SU-DHL-6 (cell line): ENCODE measurements at regions not wholly inside any gene's neighbourhood (a gene's known extent, or its start where the extent isn't known, plus 50 kb on each side); places are given as distances from the start of the nearest gene placed in this dataset.

ENCODE experiments used
- H2AFZ ChIP-seq: fragments of 200-600 bp; sonication (generic); 2 replicates; pipeline ENCODE4 v1.6.1; 2014; ENCODE audit warnings: low read depth, mild to moderate bottlenecking, moderate library complexity, mixed read lengths, antibody characterized with exemption, low read length; ENCODE audit not compliant: severe bottlenecking
- H3F3A ChIP-seq: fragments of 200-600 bp; shearing (Covaris generic); 2 replicates; pipeline ENCODE4 v1.6.0; 2016; ENCODE audit warnings: antibody characterized with exemption, mild to moderate bottlenecking; ENCODE audit not compliant: insufficient read depth
- H3K27ac ChIP-seq: fragments of 200-600 bp; sonication (generic); 2 replicates; pipeline ENCODE4 v1.5.1; 2016; ENCODE audit warnings: low read depth, mild to moderate bottlenecking, low read length, moderate library complexity, mixed read lengths
- H3K27me3 ChIP-seq: fragments of 200-600 bp; sonication (generic), shearing (Covaris generic); 2 replicates; pipeline ENCODE4 v1.6.0; 2014; ENCODE audit warnings: mild to moderate bottlenecking, low read length
- H3K36me3 ChIP-seq: fragments of 200-600 bp; sonication (generic); 2 replicates; pipeline ENCODE4 v1.6.1; 2014; ENCODE audit warnings: mild to moderate bottlenecking, low read length, mixed read lengths
- H3K4me2 ChIP-seq: fragments of 300-600, 200-600 bp; shearing (Covaris generic), sonication (generic); 2 replicates; pipeline ENCODE4 v1.6.0; 2014; ENCODE audit warnings: low read length, low read depth, mild to moderate bottlenecking; ENCODE audit not compliant: poor library complexity, severe bottlenecking
- H3K4me3 ChIP-seq: fragments of 200-600 bp; sonication (generic); 2 replicates; pipeline ENCODE4 v1.5.1; 2014; ENCODE audit warnings: antibody characterized with exemption, low read length, mild to moderate bottlenecking, mixed read lengths; ENCODE audit not compliant: insufficient read depth, poor library complexity, severe bottlenecking
- H3K79me2 ChIP-seq: fragments of 200-600 bp; sonication (generic); 2 replicates; pipeline ENCODE4 v1.6.1; 2014; ENCODE audit warnings: mild to moderate bottlenecking, low read length, moderate library complexity; ENCODE audit not compliant: insufficient read depth
- H3K9ac ChIP-seq: fragments of 200-600 bp; sonication (generic); 2 replicates; pipeline ENCODE4 v1.7.0; 2014; ENCODE audit warnings: mild to moderate bottlenecking, low read length
- H3K9me2 ChIP-seq: fragments of 200-600 bp; sonication (generic); replicated peaks from 2 replicates; pipeline ENCODE4 v1.6.1; 2014; ENCODE audit warnings: low read length; ENCODE audit not compliant: insufficient read depth
- H3K9me3 ChIP-seq: fragments of 200-600 bp; sonication (generic); 2 replicates; pipeline ENCODE4 v1.6.1; 2014; ENCODE audit warnings: low read length, mixed read lengths; ENCODE audit not compliant: insufficient read depth
- H4K20me1 ChIP-seq: fragments of 200-600 bp; sonication (generic); 2 replicates; pipeline ENCODE4 v1.6.1; 2014; ENCODE audit warnings: low read depth, mild to moderate bottlenecking, antibody characterized with exemption, low read length, moderate library complexity, mixed read lengths
- CTCF ChIP-seq: fragments of 200-600 bp; sonication (generic); IDR thresholded peaks from one replicate; pipeline ENCODE4 v1.5.1; 2017; ENCODE audit warnings: antibody characterized with exemption, mild to moderate bottlenecking, low read length, moderate library complexity; ENCODE audit not compliant: insufficient read depth, poor library complexity, severe bottlenecking
- EZH2phosphoT487 ChIP-seq: fragments of 200-600 bp; sonication (generic), shearing (Covaris generic); conservative IDR thresholded peaks from 2 replicates; pipeline ENCODE4 v1.6.1; 2018; ENCODE audit warnings: mild to moderate bottlenecking, antibody characterized with exemption, low read length, moderate library complexity, mixed read lengths

DNA sequence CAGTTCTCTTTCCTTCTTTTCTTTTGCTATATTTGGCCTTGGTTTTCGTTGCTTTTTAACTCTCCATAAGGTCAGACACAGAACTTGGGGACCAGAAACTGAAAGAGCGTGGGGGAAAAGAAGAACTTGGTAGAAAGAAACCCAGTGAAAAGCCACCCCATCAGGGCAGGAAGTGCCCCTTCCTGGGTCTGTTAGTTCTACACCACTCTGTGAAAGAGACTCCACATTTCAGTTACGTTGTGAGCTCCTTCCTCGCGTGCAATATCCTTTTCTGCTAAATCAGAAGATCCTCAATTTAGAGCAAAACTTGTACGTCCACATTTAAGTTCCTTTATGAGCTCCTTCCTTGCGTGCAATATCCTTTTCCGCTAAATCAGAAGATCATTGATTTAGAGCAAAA lies 220.6 kb upstream of the FOXK1 start:
- Histone ChIP-seq H3K9me2 (no peaks in the 10 kb centered on the region), H3K9ac (no peak overlapping the region), H3K27me3 (no peaks in the 10 kb centered on the region), H3K9me3 (no peaks in the 10 kb centered on the region), H3K36me3 (no peaks in the 10 kb centered on the region), H3F3A (no peaks in the 10 kb centered on the region), H3K79me2 (no peaks in the 10 kb centered on the region), H2AFZ (no peak overlapping the region), H3K4me2 (no peak overlapping the region), H3K4me3 (no peak overlapping the region), H3K27ac (no peak overlapping the region), H4K20me1 (no peaks in the 10 kb centered on the region)
- TF ChIP-seq CTCF, result no peak
- TF ChIP-seq EZH2phosphoT487, result no peak

- H3K27me3 ChIP-seq, result no peaks in the 10 kb centered on the region
These were observed 213.6 kb upstream of the FOXK1 start for GRCh38 chr7:4468320-4469102.

DNA sequence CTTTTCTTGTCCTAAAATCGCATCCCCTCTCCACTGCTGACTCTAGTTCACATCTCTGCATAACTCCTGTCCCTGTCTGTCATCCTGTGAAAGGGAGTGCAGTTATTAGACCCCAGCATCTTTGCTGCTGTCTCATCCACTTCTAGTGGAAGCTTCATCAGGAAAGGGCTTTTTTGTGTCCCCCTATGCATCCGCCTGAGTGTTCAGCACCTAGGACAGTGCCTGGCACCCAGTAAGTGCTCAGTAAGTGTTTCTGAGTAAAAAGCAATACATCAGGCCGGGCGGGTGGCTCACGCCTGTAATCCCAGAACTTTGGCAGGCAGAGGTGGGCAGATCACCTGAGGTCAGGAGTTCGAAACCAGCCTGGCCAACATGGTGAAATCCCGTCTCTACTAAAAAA lies 211.8 kb upstream of the FOXK1 start:
- Histone ChIP-seq H2AFZ (no peak overlapping the region), H3K9ac (no peak overlapping the region), H3K4me3 (no peak overlapping the region), H3K27me3 (no peaks in the 10 kb centered on the region), H3K79me2 (no peaks in the 10 kb centered on the region), H4K20me1 (no peaks in the 10 kb centered on the region), H3F3A (no peaks in the 10 kb centered on the region), H3K9me2 (no peaks in the 10 kb centered on the region), H3K36me3 (no peaks in the 10 kb centered on the region), H3K9me3 (no peaks in the 10 kb centered on the region), H3K27ac (no peak overlapping the region), H3K4me2 (no peak overlapping the region)
- TF ChIP-seq CTCF (no peak), EZH2phosphoT487 (no peak)

More at GRCh38 chr7:4468320-4469102, 213.6 kb upstream of the FOXK1 start:
- no peaks in the 10 kb centered on the region for H3F3A ChIP-seq
- no peak overlapping the region for H3K9ac ChIP-seq
- no peak overlapping the region for H3K4me3 ChIP-seq
- no peaks in the 10 kb centered on the region for H4K20me1 ChIP-seq
- H3K4me2 ChIP-seq, result no peak overlapping the region
- no peak overlapping the region for H2AFZ ChIP-seq
- TF ChIP-seq EZH2phosphoT487 (no peak), CTCF (no peak)
- H3K27ac ChIP-seq, result no peak overlapping the region
- H3K9me2 ChIP-seq, result no peaks in the 10 kb centered on the region
- no peaks in the 10 kb centered on the region for H3K9me3 ChIP-seq
- no peaks in the 10 kb centered on the region for H3K36me3 ChIP-seq
- H3K79me2 ChIP-seq, result no peaks in the 10 kb centered on the region
